PFSK-1 (cell line): ENCODE measurements at regions not wholly inside any gene's neighbourhood (a gene's known extent, or its start where the extent isn't known, plus 50 kb on each side); places are given as distances from the start of the nearest gene placed in this dataset.

Experiments used
- FOXP2 ChIP-seq: optimal IDR thresholded peaks from 2 replicates; pipeline ENCODE3; 2011; ENCODE audit warnings: borderline replicate concordance, control low read depth, inconsistent platforms; ENCODE audit not compliant: insufficient read depth; ENCODE audit errors: extremely low read length, extremely low read depth
- POLR2AphosphoS5 ChIP-seq: IDR thresholded peaks from 2 replicates; pipeline ENCODE4 v1.6.1; 2012; ENCODE audit warnings: low read depth, mild to moderate bottlenecking, control low read depth, low read length, moderate library complexity
- SIN3A ChIP-seq: IDR thresholded peaks from 2 replicates; pipeline ENCODE4 v1.6.1; 2012; ENCODE audit warnings: mild to moderate bottlenecking, low read length, moderate library complexity, borderline replicate concordance; ENCODE audit not compliant: insufficient read depth
- TAF1 ChIP-seq: IDR thresholded peaks from 2 replicates; pipeline ENCODE4 v1.6.1; 2012; ENCODE audit warnings: low read length, control low read depth, borderline replicate concordance; ENCODE audit not compliant: insufficient read depth
- TF ChIP-seq, protein P1 (sequence below), 2 experiments: IDR thresholded peaks; 2 replicates each; pipeline versions ENCODE4 v1.6.1 to v1.8.0; 2011 to 2012; ENCODE audit warnings: low read depth in 2 of 2, low read length in 2 of 2, control low read depth in 1 of 2, inconsistent platforms in 1 of 2, mild to moderate bottlenecking in 1 of 2, moderate library complexity in 1 of 2; ENCODE audit not compliant: insufficient read depth in 1 of 2

- no peak for TF ChIP-seq SIN3A
- TF ChIP-seq POLR2AphosphoS5: no peak
- TF ChIP-seq, protein P1, sequence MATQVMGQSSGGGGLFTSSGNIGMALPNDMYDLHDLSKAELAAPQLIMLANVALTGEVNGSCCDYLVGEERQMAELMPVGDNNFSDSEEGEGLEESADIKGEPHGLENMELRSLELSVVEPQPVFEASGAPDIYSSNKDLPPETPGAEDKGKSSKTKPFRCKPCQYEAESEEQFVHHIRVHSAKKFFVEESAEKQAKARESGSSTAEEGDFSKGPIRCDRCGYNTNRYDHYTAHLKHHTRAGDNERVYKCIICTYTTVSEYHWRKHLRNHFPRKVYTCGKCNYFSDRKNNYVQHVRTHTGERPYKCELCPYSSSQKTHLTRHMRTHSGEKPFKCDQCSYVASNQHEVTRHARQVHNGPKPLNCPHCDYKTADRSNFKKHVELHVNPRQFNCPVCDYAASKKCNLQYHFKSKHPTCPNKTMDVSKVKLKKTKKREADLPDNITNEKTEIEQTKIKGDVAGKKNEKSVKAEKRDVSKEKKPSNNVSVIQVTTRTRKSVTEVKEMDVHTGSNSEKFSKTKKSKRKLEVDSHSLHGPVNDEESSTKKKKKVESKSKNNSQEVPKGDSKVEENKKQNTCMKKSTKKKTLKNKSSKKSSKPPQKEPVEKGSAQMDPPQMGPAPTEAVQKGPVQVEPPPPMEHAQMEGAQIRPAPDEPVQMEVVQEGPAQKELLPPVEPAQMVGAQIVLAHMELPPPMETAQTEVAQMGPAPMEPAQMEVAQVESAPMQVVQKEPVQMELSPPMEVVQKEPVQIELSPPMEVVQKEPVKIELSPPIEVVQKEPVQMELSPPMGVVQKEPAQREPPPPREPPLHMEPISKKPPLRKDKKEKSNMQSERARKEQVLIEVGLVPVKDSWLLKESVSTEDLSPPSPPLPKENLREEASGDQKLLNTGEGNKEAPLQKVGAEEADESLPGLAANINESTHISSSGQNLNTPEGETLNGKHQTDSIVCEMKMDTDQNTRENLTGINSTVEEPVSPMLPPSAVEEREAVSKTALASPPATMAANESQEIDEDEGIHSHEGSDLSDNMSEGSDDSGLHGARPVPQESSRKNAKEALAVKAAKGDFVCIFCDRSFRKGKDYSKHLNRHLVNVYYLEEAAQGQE (IDR thresholded peaks at IDR 0.05; ENCODE audit: insufficient read depth in 1 of 2, low read depth in 2 of 2, low read length in 2 of 2): no peak
- TF ChIP-seq FOXP2: no peak
- TF ChIP-seq TAF1: no peak
Measured at GRCh38 chr2:144310484-144310883, 209.4 kb downstream of the ZEB2 start.

DNA sequence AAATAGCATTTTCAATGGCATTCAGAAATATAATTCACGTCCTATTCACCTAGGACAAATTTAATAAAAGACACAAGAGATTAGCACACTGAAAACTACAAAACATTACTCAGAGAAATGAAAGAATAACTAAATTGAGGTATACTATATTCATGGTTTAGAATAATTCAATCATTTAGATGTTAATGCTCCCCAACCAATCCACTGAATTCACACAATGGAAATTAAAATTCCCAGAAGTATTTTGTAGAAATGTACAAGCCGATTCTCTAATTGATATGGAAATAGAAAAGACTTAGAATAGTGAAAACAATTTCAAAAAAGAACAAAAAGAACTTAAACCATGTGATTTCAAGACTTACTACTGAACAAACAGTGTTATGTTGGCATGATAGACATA lies 212.2 kb downstream of the ZEB2 start:
- TF ChIP-seq FOXP2 (no peak), SIN3A (no peak), TAF1 (no peak), POLR2AphosphoS5 (no peak)
- TF ChIP-seq, protein P1 (IDR thresholded peaks at IDR 0.05; ENCODE audit: insufficient read depth in 1 of 2, low read depth in 2 of 2, low read length in 2 of 2): no peak

DNA sequence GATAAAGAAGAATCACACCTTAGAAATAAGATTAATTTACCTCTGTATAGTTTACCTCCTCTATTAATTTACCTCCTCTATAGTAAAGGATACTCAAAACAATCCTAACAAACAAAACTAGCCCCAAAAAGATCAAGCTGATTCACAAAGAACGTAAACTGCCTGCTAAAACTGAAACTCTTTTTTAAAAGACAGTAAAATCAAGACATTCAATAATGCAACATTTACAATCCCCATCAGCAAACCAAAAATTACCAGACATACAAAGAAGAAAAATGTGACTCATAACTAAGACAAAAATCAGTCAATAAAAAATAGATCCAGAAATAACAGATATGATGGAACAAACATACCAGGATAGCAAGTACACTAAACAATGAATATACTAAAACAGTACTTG lies 215.7 kb downstream of the ZEB2 start:
- TF ChIP-seq SIN3A: no peak
- TF ChIP-seq POLR2AphosphoS5: no peak
- no peak for TF ChIP-seq TAF1
- TF ChIP-seq FOXP2: no peak
- TF ChIP-seq, protein P1 (IDR thresholded peaks at IDR 0.05; ENCODE audit: insufficient read depth in 1 of 2, low read depth in 2 of 2, low read length in 2 of 2): no peak

DNA sequence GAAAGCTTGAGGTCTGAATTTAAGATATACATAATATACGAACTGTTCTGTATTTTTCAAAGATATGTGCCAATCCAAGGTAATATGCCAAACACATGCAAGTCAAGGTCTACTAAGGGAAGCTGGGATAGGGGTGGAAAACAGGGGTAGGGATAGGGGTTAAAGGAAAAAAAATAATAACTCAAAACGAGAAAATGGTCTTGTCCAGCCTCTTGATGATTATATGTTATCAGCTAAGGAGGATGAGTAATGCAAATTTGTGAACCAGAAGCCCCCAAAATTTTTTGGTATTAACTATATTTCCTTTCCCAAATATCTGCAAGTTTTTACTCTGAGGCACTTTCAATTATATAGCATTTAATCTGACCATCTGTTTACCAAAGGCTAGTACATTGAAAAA lies 219.3 kb downstream of the ZEB2 start:
- no peak for TF ChIP-seq SIN3A
- TF ChIP-seq, protein P1 (IDR thresholded peaks at IDR 0.05; ENCODE audit: insufficient read depth in 1 of 2, low read depth in 2 of 2, low read length in 2 of 2): no peak
- TF ChIP-seq FOXP2: no peak
- no peak for TF ChIP-seq POLR2AphosphoS5

DNA sequence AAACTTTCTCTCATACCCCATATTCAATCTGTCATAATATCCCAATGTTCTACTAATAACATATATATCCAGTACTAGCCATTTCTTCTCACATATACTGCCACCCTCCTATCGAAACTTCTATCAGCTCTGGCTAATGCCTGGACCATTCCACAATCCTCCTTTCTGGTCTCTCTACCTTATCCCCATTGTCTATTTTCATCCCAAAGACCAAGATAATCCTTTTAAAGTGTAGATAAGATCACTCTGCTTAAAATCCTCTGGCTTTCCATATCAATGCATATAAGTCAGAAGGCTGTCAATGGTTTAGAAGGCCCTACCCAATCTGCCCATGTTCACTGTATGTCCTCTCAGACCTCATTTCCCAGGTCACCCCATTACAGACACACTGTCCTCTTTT lies 229.6 kb downstream of the ZEB2 start:
- TF ChIP-seq TAF1 (no peak), POLR2AphosphoS5 (no peak), FOXP2 (no peak), SIN3A (no peak)
- TF ChIP-seq, protein P1 (IDR thresholded peaks at IDR 0.05; ENCODE audit: insufficient read depth in 1 of 2, low read depth in 2 of 2, low read length in 2 of 2): no peak
